ENCODE measurements at regions not wholly inside any gene's neighbourhood (a gene's known extent, or its start where the extent isn't known, plus 50 kb on each side); places are given as distances from the start of the nearest gene placed in this dataset.

- H3K4me3 ChIP-seq (ENCODE audit: low read depth, low read length) = no peak overlapping the region
- no peak for DNase-seq (ENCODE audit: low read depth)
Observed at GRCh38 chr17:77496831-77497577, 356.2 kb downstream of the SEC14L1 start.

GRCh38 chr17:77497578-77497934 is 356.8 kb downstream of the SEC14L1 start:
- no peak overlapping the region for H3K4me3 ChIP-seq (ENCODE audit: low read depth, low read length)
- DNase-seq (ENCODE audit: low read depth) = no peak

- H3K4me3 ChIP-seq (ENCODE audit: low read depth, low read length) = no peak overlapping the region
- no peak for DNase-seq (ENCODE audit: low read depth)
Observed at GRCh38 chr17:77498091-77498741, 357.4 kb downstream of the SEC14L1 start.

GRCh38 chr17:77498791-77499698 is 358.3 kb downstream of the SEC14L1 start:
- DNase-seq (ENCODE audit: low read depth) = no peak
- H3K4me3 ChIP-seq (ENCODE audit: low read depth, low read length) = no peak overlapping the region

- no peak for DNase-seq (ENCODE audit: low read depth)
- H3K4me3 ChIP-seq (ENCODE audit: low read depth, low read length) = no peak overlapping the region
Observed at GRCh38 chr17:77499699-77500435, 359.1 kb downstream of the SEC14L1 start.

- H3K4me3 ChIP-seq (ENCODE audit: low read depth, low read length) = no peak overlapping the region
- no peak for DNase-seq (ENCODE audit: low read depth)
Observed at GRCh38 chr17:77501101-77501566, 360.4 kb downstream of the SEC14L1 start.

- DNase-seq (ENCODE audit: low read depth) = no peak
- H3K4me3 ChIP-seq (ENCODE audit: low read depth, low read length) = no peak overlapping the region
Observed at GRCh38 chr17:77501751-77502625, 361.2 kb downstream of the SEC14L1 start.

GRCh38 chr17:77502626-77503292 is 362.0 kb downstream of the SEC14L1 start:
- H3K4me3 ChIP-seq (ENCODE audit: low read depth, low read length) = no peak overlapping the region
- no peak for DNase-seq (ENCODE audit: low read depth)

DNA sequence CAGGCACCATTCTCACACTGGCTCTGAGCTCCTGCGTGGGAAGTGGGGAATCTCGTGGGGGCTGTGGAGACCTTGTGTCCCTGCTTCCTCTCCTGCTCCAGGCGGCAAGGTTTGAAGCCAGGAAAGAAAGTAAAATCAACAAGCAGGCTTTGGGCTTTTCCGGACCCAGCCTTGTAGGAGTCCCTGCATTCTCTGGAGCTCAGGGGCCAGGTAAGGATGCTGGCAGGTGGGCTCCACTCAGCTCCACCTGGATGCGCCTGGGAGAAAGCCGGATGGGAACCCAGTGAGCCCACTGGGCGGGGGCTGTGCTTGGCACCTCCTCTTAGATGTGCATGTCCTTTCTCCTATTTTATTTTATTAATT is 362.5 kb downstream of the SEC14L1 start:
- no peak overlapping the region for H3K4me3 ChIP-seq (ENCODE audit: low read depth, low read length)
- no peak for DNase-seq (ENCODE audit: low read depth)

- no peak overlapping the region for H3K4me3 ChIP-seq (ENCODE audit: low read depth, low read length)
- no peak for DNase-seq (ENCODE audit: low read depth)
Observed at GRCh38 chr17:77503916-77504651, 363.3 kb downstream of the SEC14L1 start.

DNA sequence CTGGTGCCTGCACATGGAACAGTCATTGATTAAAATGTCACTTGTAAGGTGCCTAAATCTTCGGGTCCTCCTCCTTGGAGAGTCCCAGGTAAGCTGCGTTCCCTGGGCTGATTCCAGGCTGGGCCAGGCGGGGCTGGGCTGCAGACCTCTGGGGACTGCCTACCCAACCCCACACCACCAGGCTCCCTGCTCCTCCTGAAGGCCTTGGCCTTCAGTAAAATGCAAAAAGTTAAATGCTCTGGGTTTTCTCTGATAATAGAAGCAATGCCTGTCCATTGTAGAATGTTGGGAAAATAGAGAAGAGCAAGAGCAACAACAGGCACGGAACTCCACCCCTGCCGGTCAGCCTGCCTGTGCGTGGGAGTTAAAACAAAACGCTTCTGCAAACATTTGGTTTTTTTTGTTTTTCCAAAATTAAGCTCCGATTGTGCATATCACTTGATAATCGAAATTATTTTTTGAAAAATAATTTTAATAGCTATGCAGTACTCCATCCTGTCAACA is 363.9 kb downstream of the SEC14L1 start:
- DNase-seq (ENCODE audit: low read depth) = no peak

DNA sequence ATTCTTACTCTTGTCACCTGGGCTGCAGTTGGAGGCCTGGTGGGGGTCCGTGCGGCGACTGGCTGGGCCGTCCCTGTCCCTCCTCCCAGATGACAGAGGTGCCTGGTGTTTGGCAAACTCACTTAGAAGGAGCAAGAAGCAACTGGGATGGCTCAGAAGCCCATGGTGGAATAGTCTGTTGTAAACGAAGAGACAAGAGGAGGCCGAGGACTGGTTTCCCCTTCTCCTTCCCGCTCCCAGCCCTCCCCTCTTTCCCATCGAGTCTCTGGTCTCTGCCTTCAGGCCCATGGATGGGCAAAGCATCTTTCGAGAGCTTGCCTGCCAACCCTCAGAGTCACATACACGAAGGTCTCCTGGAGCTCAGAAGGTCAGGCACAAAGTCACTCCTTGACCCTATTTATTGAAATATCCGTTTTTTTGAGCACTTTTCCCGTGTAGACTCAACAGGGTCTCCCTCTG is 364.4 kb downstream of the SEC14L1 start:
- DNase-seq (ENCODE audit: low read depth) = no peak
- no peak overlapping the region for H3K4me3 ChIP-seq (ENCODE audit: low read depth, low read length)

More for the DNA sequence above, 363.9 kb downstream of the SEC14L1 start:
- no peak overlapping the region for H3K4me3 ChIP-seq (ENCODE audit: low read depth, low read length)

GRCh38 chr17:77506371-77506991 is 365.7 kb downstream of the SEC14L1 start:
- no peak overlapping the region for H3K4me3 ChIP-seq (ENCODE audit: low read depth, low read length)
- no peak for DNase-seq (ENCODE audit: low read depth)

DNA sequence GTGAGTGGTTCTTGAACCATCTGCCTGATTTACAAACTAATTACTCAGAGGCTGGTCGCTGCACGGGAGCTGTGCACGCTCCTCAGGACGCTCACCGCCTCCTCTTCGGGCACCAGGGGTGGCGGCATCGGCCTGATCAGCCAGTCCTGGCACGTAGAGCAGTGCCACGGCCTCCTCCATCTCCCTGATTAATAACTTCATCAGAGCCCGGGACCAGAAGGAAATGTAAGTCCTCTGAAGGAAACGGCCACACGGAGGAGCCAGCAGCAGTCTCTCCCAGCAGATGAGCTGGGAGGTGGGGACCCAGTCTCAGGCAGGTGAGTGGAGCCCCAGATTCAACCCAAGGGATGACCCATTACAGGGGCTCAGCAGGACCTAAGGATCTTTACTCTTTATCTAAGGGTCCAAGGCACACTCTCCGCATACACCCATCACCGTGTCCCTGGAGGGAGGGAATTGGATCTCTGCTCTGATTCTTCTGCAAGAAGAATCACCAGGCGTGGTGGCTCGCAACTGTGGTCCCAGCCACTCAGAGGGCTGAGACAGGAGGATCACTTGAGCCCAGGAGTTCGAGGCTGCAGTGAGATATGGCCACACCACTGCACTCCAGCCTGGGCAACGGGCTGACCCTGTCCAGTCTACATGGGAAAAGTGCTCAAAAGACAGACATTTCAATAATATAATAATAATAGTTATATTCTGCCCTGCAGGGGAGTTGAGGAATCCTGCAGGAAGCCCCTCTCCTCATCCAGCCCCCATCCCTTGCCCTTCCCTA is 366.5 kb downstream of the SEC14L1 start:
- no peak for DNase-seq (ENCODE audit: low read depth)
- no peak overlapping the region for H3K4me3 ChIP-seq (ENCODE audit: low read depth, low read length)

DNA sequence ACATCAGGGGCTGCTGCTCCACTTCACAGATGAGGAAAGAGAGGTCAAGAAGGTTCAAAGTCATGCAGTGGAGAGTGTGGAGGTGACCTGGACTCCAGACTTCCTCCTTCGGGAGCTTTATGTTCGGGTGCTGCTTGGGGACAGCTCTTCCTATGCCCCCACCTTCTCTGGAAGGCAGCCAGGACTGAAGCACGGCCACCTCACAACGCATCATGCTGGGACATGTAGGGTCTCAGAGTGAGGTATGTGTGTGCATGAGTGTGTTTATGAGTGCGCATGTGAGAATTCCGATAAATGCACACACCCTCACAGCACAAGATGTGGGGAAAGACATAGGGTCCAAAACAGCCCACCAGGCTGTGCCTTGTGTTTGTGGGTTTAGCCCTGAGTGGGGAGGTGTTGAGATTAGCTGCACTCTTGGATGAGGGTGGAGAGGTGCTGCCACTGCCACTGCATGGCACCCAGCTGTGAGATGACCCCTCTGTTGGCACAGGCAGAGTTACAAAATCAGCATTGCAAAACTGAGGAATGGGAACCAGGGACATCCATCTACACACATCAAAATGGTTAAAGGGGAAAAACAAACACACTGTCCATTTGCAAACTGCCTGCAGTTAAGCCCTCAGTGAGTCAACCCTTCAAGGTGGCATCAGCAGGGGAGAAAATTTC is 367.4 kb downstream of the SEC14L1 start:
- DNase-seq (ENCODE audit: low read depth) = no peak
- H3K4me3 ChIP-seq (ENCODE audit: low read depth, low read length) = no peak overlapping the region

- DNase-seq (ENCODE audit: low read depth) = no peak
- no peak overlapping the region for H3K4me3 ChIP-seq (ENCODE audit: low read depth, low read length)
Observed at GRCh38 chr17:77509089-77509488, 368.3 kb downstream of the SEC14L1 start.

All from skeletal muscle cell (primary cell).